SK-N-SH (cell line): ENCODE measurements at regions not wholly inside any gene's neighbourhood (a gene's known extent, or its start where the extent isn't known, plus 50 kb on each side); places are given as distances from the start of the nearest gene placed in this dataset.

Source experiments
- CTCF ChIA-PET: fragments of 300-600, 350-600 bp; formaldehyde crosslinking; extraction: SDS; loops from one replicate; lab custom pipeline; 2021; lab: Yijun Ruan, JAX
- POLR2A ChIA-PET: fragments of 350-600 bp; sonication (Branson Sonifier 250); formaldehyde crosslinking; extraction: SDS; loops from one replicate; lab custom pipeline; 2020; ENCODE audit warnings: antibody characterized with exemption, inconsistent platforms; lab: Yijun Ruan, JAX
- DNase-seq: peaks from one replicate; pipeline ENCODE4 v3.0.0; 2012
- H2AFZ ChIP-seq: fragments of 200-600 bp; sonication (generic); 2 replicates; pipeline ENCODE4 v1.8.1; 2016; ENCODE audit warnings: antibody characterized with exemption, mild to moderate bottlenecking, low read depth
- H3F3A ChIP-seq: fragments of 200-600 bp; sonication (generic); replicated peaks from 2 replicates; pipeline ENCODE3; 2016; ENCODE audit warnings: antibody characterized with exemption, mild to moderate bottlenecking; ENCODE audit not compliant: insufficient read depth
- H3K27ac ChIP-seq, 2 experiments: fragments of 200-500 bp in 1 of 2; fragments of 200-600 bp in 1 of 2; sonication (Bioruptor generic) in 1 of 2; sonication (generic), shearing (Covaris generic) in 1 of 2; 2 replicates each; pipeline versions ENCODE4 v1.5.1 to v1.6.1; 2014 to 2016; ENCODE audit warnings: low read depth in 2 of 2, inconsistent platforms in 1 of 2, low read length in 1 of 2, mild to moderate bottlenecking in 1 of 2, mixed read lengths in 1 of 2
- H3K27me3 ChIP-seq: fragments of 200-600 bp; sonication (generic), shearing (Covaris generic); 2 replicates; pipeline ENCODE4 v1.6.1; 2016; ENCODE audit warnings: mixed run types; ENCODE audit not compliant: insufficient read depth
- H3K36me3 ChIP-seq, 2 experiments: fragments of 200-500 bp in 1 of 2; fragments of 200-600 bp in 1 of 2; sonication (Bioruptor generic) in 1 of 2; sonication (generic) in 1 of 2; replicated peaks in 1 of 2; 2 replicates each; pipeline versions ENCODE3 to v1.5.1; 2014 to 2016; ENCODE audit warnings: low read length in 1 of 2, mild to moderate bottlenecking in 1 of 2; ENCODE audit not compliant: insufficient read depth in 2 of 2, control insufficient read depth in 1 of 2
- H3K4me1 ChIP-seq, 2 experiments: fragments of 200-500 bp in 1 of 2; fragments of 200-600 bp in 1 of 2; sonication (Bioruptor generic) in 1 of 2; sonication (generic), shearing (Covaris generic) in 1 of 2; 2 replicates each; pipeline versions ENCODE4 v1.5.1 to v1.6.1; 2014 to 2016; ENCODE audit warnings: low read depth in 1 of 2, low read length in 1 of 2, mixed run types in 1 of 2; ENCODE audit not compliant: insufficient read depth in 2 of 2, control insufficient read depth in 1 of 2
- H3K4me2 ChIP-seq: fragments of 200-600 bp; sonication (generic), shearing (Covaris generic); 2 replicates; pipeline ENCODE4 v1.6.1; 2017; ENCODE audit warnings: mixed run types
- H3K4me3 ChIP-seq, 2 experiments: fragments of 200-500 bp in 1 of 2; fragments of 200-600 bp in 1 of 2; sonication (Bioruptor generic) in 1 of 2; sonication (generic), shearing (Covaris generic) in 1 of 2; 2 replicates each; pipeline versions ENCODE4 v1.5.1 to v1.8.1; 2014 to 2016; ENCODE audit warnings: low read depth in 2 of 2, inconsistent platforms in 1 of 2, low read length in 1 of 2, mild to moderate bottlenecking in 1 of 2, mixed read lengths in 1 of 2, moderate library complexity in 1 of 2
- H3K79me2 ChIP-seq: fragments of 200-600 bp; sonication (generic); 2 replicates; pipeline ENCODE4 v1.8.1; 2017; ENCODE audit warnings: mild to moderate bottlenecking; ENCODE audit not compliant: insufficient read depth
- H3K9ac ChIP-seq: fragments of 200-600 bp; sonication (generic); 2 replicates; pipeline ENCODE4 v1.6.1; 2017; ENCODE audit warnings: mixed run types
- H3K9me2 ChIP-seq: fragments of 200-600 bp; sonication (generic); 2 replicates; pipeline ENCODE4 v1.6.1; 2017; ENCODE audit warnings: mixed run types
- H3K9me3 ChIP-seq: fragments of 200-600 bp; sonication (generic); 2 replicates; pipeline ENCODE4 v1.6.1; 2017; ENCODE audit warnings: mixed run types, mild to moderate bottlenecking, moderate library complexity
- H4K20me1 ChIP-seq: fragments of 200-600 bp; sonication (generic); 2 replicates; pipeline ENCODE4 v1.6.1; 2017; ENCODE audit warnings: mild to moderate bottlenecking, mixed run types; ENCODE audit not compliant: insufficient read depth
- EP300 ChIP-seq, 2 experiments: IDR thresholded peaks; 2 replicates each; pipeline versions ENCODE4 v1.4.0 to v1.6.1; 2012; ENCODE audit warnings: borderline replicate concordance in 1 of 2, low read depth in 1 of 2, low read length in 1 of 2
- EZH2phosphoT487 ChIP-seq: fragments of 200-600 bp; sonication (generic); IDR thresholded peaks from 2 replicates; pipeline ENCODE4 v1.6.1; 2017; ENCODE audit warnings: low read depth, mixed run types, mild to moderate bottlenecking, antibody characterized with exemption, moderate library complexity, borderline replicate concordance
- GABPA ChIP-seq: IDR thresholded peaks from 2 replicates; pipeline ENCODE4 v1.4.0; 2012; ENCODE audit warnings: low read depth, mild to moderate bottlenecking
- IRF3 ChIP-seq: fragments of 150-350 bp; IDR thresholded peaks from 2 replicates; pipeline ENCODE4 v1.6.1; 2016; ENCODE audit warnings: mild to moderate bottlenecking, low read depth, low read length
- JUND ChIP-seq: IDR thresholded peaks from 2 replicates; pipeline ENCODE4 v1.4.0; 2012
- MAX ChIP-seq: IDR thresholded peaks from 2 replicates; pipeline ENCODE4 v1.4.0; 2012; ENCODE audit warnings: low read depth
- NRF1 ChIP-seq: IDR thresholded peaks from 2 replicates; pipeline ENCODE4 v1.6.1; 2012; ENCODE audit warnings: low read depth, mild to moderate bottlenecking, low read length
- PBX3 ChIP-seq: IDR thresholded peaks from 2 replicates; pipeline ENCODE4; 2012
- POLR2AphosphoS5 ChIP-seq: IDR thresholded peaks from 2 replicates; pipeline ENCODE4 v1.6.1; 2012; ENCODE audit warnings: low read depth, low read length
- RAD21 ChIP-seq: IDR thresholded peaks from 2 replicates; pipeline ENCODE4 v1.6.1; 2012; ENCODE audit warnings: mild to moderate bottlenecking, low read length
- RCOR1 ChIP-seq: fragments of 150-350 bp; IDR thresholded peaks from 2 replicates; pipeline ENCODE4 v1.6.1; 2017; ENCODE audit warnings: antibody characterized with exemption, low read length
- SMC3 ChIP-seq: IDR thresholded peaks from 2 replicates; pipeline ENCODE4 v1.6.1; 2012; ENCODE audit warnings: low read depth, low read length, improper control_type of control experiment
- TEAD4 ChIP-seq: IDR thresholded peaks from 2 replicates; pipeline ENCODE4 v1.4.0; 2012; ENCODE audit warnings: mild to moderate bottlenecking, borderline replicate concordance; ENCODE audit not compliant: insufficient read depth
- USF1 ChIP-seq: IDR thresholded peaks from 2 replicates; pipeline ENCODE4 v1.4.0; 2012; ENCODE audit warnings: low read depth, borderline replicate concordance
- USF2 ChIP-seq: fragments of 150-350 bp; IDR thresholded peaks from 2 replicates; pipeline ENCODE4 v1.6.1; 2017; ENCODE audit warnings: antibody characterized with exemption, low read length, low read depth, borderline replicate concordance
- YY1 ChIP-seq: IDR thresholded peaks from 2 replicates; pipeline ENCODE4 v1.4.0; 2012; ENCODE audit warnings: low read depth, mild to moderate bottlenecking
- ZBTB33 ChIP-seq: IDR thresholded peaks from 2 replicates; pipeline ENCODE4 v1.4.0; 2012; ENCODE audit warnings: low read depth, borderline replicate concordance
- WGBS: methylation state at CpG from one replicate; pipeline ENCODE4 v1.1.6; 2017; ENCODE audit warnings: low lambda C conversion rate; 5-methylcytosine and 5-hydroxymethylcytosine counted together

GRCh38 chr15:98263787-98264186 is 303.3 kb downstream of the ARRDC4 start:
- no peak overlapping the region for H3K4me3 ChIP-seq
- no peaks in the 10 kb centered on the region for H3K27me3 ChIP-seq
- no peak for DNase-seq
- TF ChIP-seq USF2 (no peak), NRF1 (no peak), RAD21 (no peak), EP300 (IDR thresholded peaks at IDR 0.05; ENCODE audit: borderline replicate concordance in 1 of 2, low read depth in 1 of 2, low read length in 1 of 2) (no peak), SMC3 (no peak), GABPA (no peak), TEAD4 (no peak), MAX (no peak), ZBTB33 (no peak), USF1 (no peak), PBX3 (no peak), RCOR1 (no peak), IRF3 (no peak), YY1 (no peak), EZH2phosphoT487 (no peak), JUND (no peak), POLR2AphosphoS5 (no peak)
- ChIA-PET POLR2A (no interaction called here), CTCF (no interaction called here)
- H3K79me2 ChIP-seq = no peaks in the 10 kb centered on the region
- WGBS = 0% methylated on average over 2 of the region's 2 CpGs
- no peak overlapping the region for H3K27ac ChIP-seq
- H3K9me3 ChIP-seq = no peaks in the 10 kb centered on the region
- no peak overlapping the region for H3K4me2 ChIP-seq
- H4K20me1 ChIP-seq = no peaks in the 10 kb centered on the region
- no peak overlapping the region for H3K9ac ChIP-seq
- no peaks in the 10 kb centered on the region for H3K9me2 ChIP-seq
- H3F3A ChIP-seq = no peaks in the 10 kb centered on the region
- no peak overlapping the region for H2AFZ ChIP-seq
- no peaks in the 10 kb centered on the region for H3K36me3 ChIP-seq
- no peaks in the 10 kb centered on the region for H3K4me1 ChIP-seq
